Activated naive CD4-positive, alpha-beta T cell treated with anti-CD3 and anti-CD28 coated beads, Interleukin-2, amount 50 U/mL, for 16 hours (primary cell): ENCODE measurements at regions not wholly inside any gene's neighbourhood (a gene's known extent, or its start where the extent isn't known, plus 50 kb on each side); places are given as distances from the start of the nearest gene placed in this dataset.

Source experiments
- DNase-seq: peaks from one replicate; pipeline ENCODE4 v3.0.0-alpha.2; 2020

GRCh38 chr11:95577716-95578460 is 211.7 kb downstream of the FAM76B start:
- DNase-seq, result no peak

GRCh38 chr11:95576146-95576845 is 213.3 kb downstream of the FAM76B start:
- no peak for DNase-seq

GRCh38 chr11:95575517-95575916 is 214.1 kb downstream of the FAM76B start:
- DNase-seq, result no peak

GRCh38 chr11:95571718-95572260 is 217.8 kb downstream of the FAM76B start:
- no peak for DNase-seq

GRCh38 chr11:95570845-95571244 is 218.7 kb downstream of the FAM76B start:
- no peak for DNase-seq

GRCh38 chr11:95569207-95569606 is 220.4 kb downstream of the FAM76B start:
- DNase-seq, result no peak

- DNase-seq, result no peak
Measured at GRCh38 chr11:95568281-95568680, 221.3 kb downstream of the FAM76B start.

GRCh38 chr11:95567685-95568084 is 221.9 kb downstream of the FAM76B start:
- no peak for DNase-seq

- DNase-seq, result no peak
Measured at GRCh38 chr11:95566211-95566610, 223.4 kb downstream of the FAM76B start.

- no peak for DNase-seq
Measured at GRCh38 chr11:95565724-95566141, 223.8 kb downstream of the FAM76B start.

GRCh38 chr11:95563859-95564258 is 225.7 kb downstream of the FAM76B start:
- no peak for DNase-seq

GRCh38 chr11:95563173-95563572 is 226.4 kb downstream of the FAM76B start:
- DNase-seq, result no peak

GRCh38 chr11:95562196-95562921 is 227.2 kb downstream of the FAM76B start:
- DNase-seq, result no peak

GRCh38 chr11:95559899-95560298 is 229.7 kb downstream of the FAM76B start:
- no peak for DNase-seq

GRCh38 chr11:95557376-95557775 is 232.2 kb downstream of the FAM76B start:
- DNase-seq, result no peak

- peak; percentile 40 for DNase-seq
Measured at GRCh38 chr11:95556342-95557163, 233.0 kb downstream of the FAM76B start.

- no peak for DNase-seq
Measured at GRCh38 chr11:95556011-95556341, 233.6 kb downstream of the FAM76B start.

- no peak for DNase-seq
Measured at GRCh38 chr11:95554911-95555310, 234.7 kb downstream of the FAM76B start.

GRCh38 chr11:95549301-95549700 is 240.3 kb downstream of the FAM76B start:
- DNase-seq, result no peak

- DNase-seq, result no peak
Measured at GRCh38 chr11:95548416-95548815, 241.2 kb downstream of the FAM76B start.

- no peak for DNase-seq
Measured at GRCh38 chr11:95547976-95548375, 241.6 kb downstream of the FAM76B start.

- DNase-seq, result no peak
Measured at GRCh38 chr11:95547186-95547585, 242.4 kb downstream of the FAM76B start.
